ENCODE measurements at regions not wholly inside any gene's neighbourhood (a gene's known extent, or its start where the extent isn't known, plus 50 kb on each side); places are given as distances from the start of the nearest gene placed in this dataset.
"Not testable (repeated sequence)": the region's sequence is repeated elsewhere in the genome, so short reads cannot be mapped to it uniquely, and the experiment has no call there.

DNA sequence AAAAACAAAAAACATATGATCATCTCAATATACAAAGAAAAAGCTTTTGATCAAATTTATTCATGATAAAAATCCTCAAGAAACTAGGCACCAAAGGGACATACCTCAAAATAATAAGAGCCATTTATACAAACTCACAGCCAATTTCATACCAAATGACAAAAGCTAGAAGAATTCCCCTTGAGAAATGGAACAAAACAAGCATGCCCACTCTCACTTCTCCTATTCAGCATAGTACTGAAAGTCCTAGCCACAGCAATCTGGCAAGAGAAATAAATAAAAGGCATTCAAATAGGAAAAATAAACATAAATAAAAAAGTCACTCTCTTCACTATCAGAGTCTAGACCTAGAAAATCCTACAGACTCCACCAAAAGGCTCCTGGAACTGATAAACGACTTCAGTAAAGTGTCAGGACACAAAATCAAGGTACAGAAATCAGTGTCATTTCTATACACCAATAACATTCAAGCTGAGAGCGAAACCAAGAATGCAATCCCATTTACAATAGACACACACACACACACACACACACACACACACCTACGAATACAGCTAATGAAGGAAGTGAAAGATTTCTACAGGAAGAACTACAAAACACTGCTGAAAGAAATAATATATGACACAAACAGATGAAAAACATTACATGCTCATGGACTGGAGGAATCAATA is 1486.2 kb upstream of the SEL1L start:
- no peak for DNase-seq

DNA sequence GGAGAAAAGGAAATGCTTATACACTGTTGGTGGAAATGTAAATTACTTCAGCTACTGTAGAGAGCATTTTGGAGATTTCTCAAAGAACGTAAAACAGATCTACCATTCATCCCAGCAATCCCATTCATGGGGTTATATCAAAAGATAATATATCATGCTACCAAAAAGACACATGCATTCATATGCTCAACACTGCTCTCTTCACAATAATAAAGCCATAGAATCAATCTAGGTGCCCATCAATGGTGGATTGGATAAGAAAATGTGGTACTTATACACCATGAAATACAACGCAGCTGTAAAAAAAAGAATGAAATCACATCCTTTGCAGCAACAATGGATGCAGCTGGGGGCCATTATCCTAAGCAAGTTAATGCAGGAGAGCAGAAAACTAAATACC is 1487.7 kb upstream of the SEL1L start:
- DNase-seq, result no peak

- DNase-seq, result no peak
Observed at GRCh38 chr14:83023369-83023768, 1489.7 kb upstream of the SEL1L start.

DNA sequence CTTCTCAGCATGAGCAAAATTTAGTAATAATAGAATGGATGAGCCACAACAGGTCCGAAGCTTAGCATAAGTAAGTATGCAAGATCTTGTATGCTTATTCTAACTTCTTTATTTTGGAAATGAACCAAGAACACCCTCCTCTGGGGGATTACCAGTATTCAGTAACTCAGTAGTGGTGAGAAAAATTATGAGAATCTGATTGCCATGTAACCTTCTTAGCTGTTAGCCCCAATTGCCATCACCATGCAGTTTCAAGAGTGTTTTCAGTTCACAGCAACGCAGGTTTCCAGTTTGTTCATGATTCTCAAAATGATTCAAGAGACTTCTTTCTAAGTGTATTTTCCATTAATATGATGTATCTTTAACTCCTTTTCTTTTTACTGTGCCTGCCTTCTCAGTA is 1507.6 kb upstream of the SEL1L start:
- DNase-seq, result no peak

DNA sequence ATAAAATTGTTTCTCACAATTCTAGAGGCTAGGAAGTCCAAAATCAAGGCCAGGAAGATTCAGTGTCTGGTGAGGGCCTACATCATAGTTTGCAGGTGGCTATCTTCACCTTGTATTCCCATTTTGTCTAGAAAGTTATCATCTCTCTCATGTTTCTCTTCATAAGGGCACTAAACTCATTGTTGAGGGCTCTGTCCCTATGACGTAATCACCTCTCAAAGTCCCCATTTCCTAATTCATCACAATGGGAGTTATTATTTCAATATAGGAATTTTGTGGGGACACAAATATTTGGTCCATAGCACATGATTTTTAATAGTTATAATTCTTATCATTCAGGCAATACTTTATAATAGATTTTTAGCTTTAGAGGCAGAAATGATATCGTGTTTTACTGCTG is 1509.2 kb upstream of the SEL1L start:
- no peak for DNase-seq

DNA sequence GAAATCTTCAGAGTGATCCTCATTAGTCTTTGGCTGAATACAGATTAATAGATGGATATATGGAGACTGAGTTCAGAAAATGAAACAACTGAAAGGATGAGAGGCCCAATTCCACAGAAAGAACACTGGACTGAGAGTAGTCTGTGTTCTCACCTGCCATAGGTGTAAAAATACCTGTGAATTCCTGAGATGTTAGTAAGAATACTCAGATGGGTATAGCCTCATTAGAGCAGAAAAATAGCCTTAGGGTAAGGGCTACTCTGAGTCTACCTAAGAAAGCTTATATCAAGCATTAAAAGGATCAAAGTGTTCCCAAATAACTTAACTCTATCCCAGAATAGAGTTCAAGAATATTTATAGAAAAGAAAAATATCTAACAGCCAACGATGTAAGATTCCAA is 1510.3 kb upstream of the SEL1L start:
- no peak for DNase-seq

- DNase-seq, result no peak
Observed at GRCh38 chr14:83047059-83047830, 1513.6 kb upstream of the SEL1L start.

DNA sequence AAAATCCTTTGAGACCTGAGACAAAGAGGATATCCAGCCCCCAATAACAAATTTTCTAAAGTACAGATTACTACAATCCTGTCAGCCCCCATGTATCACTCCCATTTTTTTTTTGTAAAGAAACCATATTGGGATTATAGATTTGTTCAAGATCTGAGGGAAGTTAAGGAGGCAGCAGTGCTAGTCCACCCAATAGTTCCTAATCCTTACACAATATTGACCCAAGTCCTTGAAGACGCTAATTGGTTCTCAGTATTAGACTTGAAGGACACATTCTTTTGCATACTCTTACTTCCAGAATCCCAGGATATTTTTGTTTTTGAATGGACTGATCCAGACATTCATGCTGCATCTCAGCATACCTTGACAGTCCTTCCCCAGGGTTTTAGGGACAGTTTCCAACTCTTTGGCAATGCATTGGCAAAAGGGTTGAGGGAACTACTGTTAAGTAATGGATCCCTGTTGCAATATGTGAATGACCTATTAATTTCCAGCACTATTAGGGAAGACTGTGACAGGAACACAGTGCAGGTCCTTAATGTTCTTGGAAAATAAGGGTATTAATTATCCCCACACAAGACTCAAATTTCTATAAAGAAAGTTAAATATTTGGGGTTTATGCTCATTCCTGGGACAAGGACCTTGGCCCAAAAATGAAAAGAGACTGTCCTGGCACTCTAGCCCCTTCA is 1519.5 kb upstream of the SEL1L start:
- DNase-seq, result no peak

GRCh38 chr14:83058068-83058467 is 1524.4 kb upstream of the SEL1L start:
- no peak for DNase-seq

GRCh38 chr14:83071888-83072501 is 1538.3 kb upstream of the SEL1L start:
- DNase-seq, result no peak

DNA sequence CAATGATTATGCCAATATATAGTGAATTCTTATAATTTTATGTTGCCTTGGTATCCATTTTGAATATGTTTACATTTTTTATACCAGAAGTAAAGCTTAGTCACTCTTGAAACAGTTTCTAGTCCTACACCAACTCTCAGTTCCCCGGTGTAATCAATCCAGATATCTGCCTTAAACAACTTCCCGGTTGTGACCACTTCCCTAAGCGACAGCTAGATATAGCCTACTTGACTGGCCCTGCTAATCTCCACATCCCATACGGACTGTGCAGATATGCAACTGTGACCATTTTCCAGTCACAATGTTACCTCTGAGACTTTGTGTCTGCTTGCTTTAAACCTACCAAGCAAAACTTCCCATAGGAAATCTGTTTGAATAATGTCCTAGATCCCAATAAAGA is 1551.5 kb upstream of the SEL1L start:
- no peak for DNase-seq

DNA sequence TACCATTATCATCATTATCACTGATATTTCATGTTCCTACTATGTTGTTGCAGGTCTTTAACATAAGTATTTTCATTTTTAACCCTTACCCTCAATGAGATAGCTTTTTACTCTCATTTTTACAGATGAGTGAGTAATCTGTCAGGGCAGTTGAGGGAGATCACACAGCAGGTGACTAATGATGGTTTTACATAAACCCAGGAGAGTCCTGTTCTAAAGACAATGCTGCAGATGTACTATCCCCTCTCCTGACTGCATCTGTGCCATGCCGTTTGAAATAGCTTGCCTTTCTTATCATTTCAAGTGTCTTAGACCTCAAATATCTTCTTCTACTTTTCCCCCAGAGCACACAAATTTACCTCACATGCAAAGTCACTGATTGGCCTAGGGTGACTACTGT is 1552.1 kb upstream of the SEL1L start:
- DNase-seq, result no peak

- DNase-seq, result not testable (repeated sequence)
Observed at GRCh38 chr14:83091991-83092956, 1558.6 kb upstream of the SEL1L start.

GRCh38 chr14:83096092-83096491 is 1562.4 kb upstream of the SEL1L start:
- DNase-seq, result no peak

- DNase-seq, result no peak
Observed at GRCh38 chr14:83101846-83102245, 1568.2 kb upstream of the SEL1L start.

- DNase-seq, result no peak
Observed at GRCh38 chr14:83118029-83118428, 1584.4 kb upstream of the SEL1L start.

- no peak for DNase-seq
Observed at GRCh38 chr14:83120187-83120586, 1586.5 kb upstream of the SEL1L start.

GRCh38 chr14:83126076-83126475 is 1592.4 kb upstream of the SEL1L start:
- no peak for DNase-seq

DNA sequence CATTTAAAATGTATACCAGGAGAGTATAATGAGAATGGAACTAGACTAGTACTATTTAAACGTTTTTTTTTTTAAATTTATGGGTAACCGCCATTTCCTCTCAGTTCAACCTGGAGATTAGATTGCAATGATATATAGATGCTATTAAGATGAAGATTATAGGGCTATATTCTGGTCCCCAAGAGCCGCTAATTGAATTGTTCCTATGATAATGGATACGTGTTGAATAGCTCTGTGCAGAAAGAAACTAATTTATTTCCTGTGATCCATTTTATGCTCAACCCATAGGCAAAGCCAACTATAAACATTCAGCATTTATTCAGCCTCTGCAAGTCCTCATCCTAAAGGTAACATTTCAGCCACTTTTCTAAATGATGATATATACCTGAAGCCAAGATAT is 1595.1 kb upstream of the SEL1L start:
- no peak for DNase-seq

DNA sequence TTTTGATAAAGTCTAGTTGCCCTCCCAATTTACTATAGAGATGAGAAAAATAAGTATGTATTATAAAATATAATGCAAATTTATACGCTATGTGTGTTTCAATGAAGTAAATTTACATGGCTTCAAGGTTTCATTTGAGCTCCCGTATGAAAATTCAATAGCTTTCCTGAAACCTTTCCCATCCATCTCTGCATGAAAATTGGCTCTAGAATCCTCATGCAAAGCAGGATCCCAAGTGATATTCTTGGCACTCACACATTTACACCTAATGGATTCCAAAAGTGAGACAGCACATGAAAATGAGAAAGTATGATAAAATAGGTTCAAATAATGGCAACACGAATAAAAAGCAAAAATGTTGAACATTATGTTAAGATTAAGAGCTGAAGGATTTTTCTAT is 1595.8 kb upstream of the SEL1L start:
- DNase-seq, result no peak

- DNase-seq, result no peak
Observed at GRCh38 chr14:83133981-83134645, 1600.5 kb upstream of the SEL1L start.

DNA sequence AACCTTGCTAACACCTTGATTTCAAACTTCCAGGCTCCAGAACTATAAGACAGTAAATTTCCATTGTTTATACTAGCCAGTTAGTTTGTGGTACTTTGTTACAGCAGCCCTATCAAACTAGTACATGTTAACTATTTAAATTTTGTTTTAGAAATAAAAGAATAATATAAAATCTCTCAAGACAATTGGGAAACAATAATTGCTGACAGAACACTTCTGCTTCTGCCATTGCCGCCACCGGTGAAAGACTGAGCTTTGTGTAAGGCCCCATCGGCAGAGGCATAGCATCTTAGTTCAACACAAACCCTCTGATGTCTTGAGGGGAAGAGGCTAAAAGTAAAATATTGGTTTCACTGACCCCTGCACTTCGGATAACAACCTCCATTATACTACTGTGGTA is 1607.1 kb upstream of the SEL1L start:
- no peak for DNase-seq
